Esophagus squamous epithelium (tissue), 5 donors: ENCODE measurements at regions not wholly inside any gene's neighbourhood (a gene's known extent, or its start where the extent isn't known, plus 50 kb on each side); places are given as distances from the start of the nearest gene placed in this dataset.

Experiments used
- DNase-seq: peaks from one replicate; lab custom pipeline; 2025; lab: John Stamatoyannopoulos, UW
- H3K27ac ChIP-seq, 4 donors: fragments of 200-600 bp; sonication (generic); one replicate each; pipeline ENCODE4 v1.5.1; 2016 to 2019; ENCODE audit warnings: mild to moderate bottlenecking in 1 of 4
- H3K27me3 ChIP-seq, 4 donors: fragments of 200-600 bp; sonication (generic); 1 replicate in 3 of 4; 2 replicates in 1 of 4; pipeline versions ENCODE4 v1.5.1 to v1.6.0; 2017 to 2021; ENCODE audit warnings: antibody characterized with exemption in 1 of 4
- H3K36me3 ChIP-seq, 3 donors: fragments of 200-600 bp; sonication (generic); one replicate each; pipeline ENCODE4 v1.5.1; 2016 to 2019
- H3K4me1 ChIP-seq, 3 donors: fragments of 200-600 bp; sonication (generic); one replicate each; pipeline ENCODE4 v1.5.1; 2017 to 2019
- H3K4me3 ChIP-seq, 4 donors: fragments of 200-600 bp; sonication (generic); 1 replicate in 3 of 4; 2 replicates in 1 of 4; pipeline ENCODE4 v1.5.1; 2016 to 2019; ENCODE audit warnings: mild to moderate bottlenecking in 2 of 4, moderate library complexity in 1 of 4
- H3K9me3 ChIP-seq, 3 donors: fragments of 200-600 bp; sonication (generic); one replicate each; pipeline ENCODE4 v1.5.1; 2016 to 2019
- CTCF ChIP-seq, 6 experiments: fragments of 450-650 bp in 4 of 6; fragments of 200-600 bp in 2 of 6; sonication (generic) in 2 of 6; IDR thresholded peaks; one replicate each; pipeline ENCODE4 v1.5.1; 2016 to 2019; ENCODE audit warnings: antibody characterized with exemption in 6 of 6, mild to moderate bottlenecking in 4 of 6, moderate library complexity in 4 of 6
- POLR2A ChIP-seq, 4 donors: fragments of 450-650 bp; IDR thresholded peaks; one replicate each; pipeline ENCODE4 v1.6.1; 2017; ENCODE audit warnings: antibody characterized with exemption in 4 of 4, mild to moderate bottlenecking in 4 of 4, moderate library complexity in 3 of 4
- WGBS, 2 donors: methylation state at CpG; one replicate each; pipeline ENCODE4 v1.1.5; 2018; 5-methylcytosine and 5-hydroxymethylcytosine counted together
- intact Hi-C: fragments of 100-400 bp; cut with DNase I; formaldehyde crosslinking; loops from one replicate; pipeline ENCODE4 v1.15.0; 2022
- donor health status: DM: yes; HTN: yes; CAD: no.

DNA sequence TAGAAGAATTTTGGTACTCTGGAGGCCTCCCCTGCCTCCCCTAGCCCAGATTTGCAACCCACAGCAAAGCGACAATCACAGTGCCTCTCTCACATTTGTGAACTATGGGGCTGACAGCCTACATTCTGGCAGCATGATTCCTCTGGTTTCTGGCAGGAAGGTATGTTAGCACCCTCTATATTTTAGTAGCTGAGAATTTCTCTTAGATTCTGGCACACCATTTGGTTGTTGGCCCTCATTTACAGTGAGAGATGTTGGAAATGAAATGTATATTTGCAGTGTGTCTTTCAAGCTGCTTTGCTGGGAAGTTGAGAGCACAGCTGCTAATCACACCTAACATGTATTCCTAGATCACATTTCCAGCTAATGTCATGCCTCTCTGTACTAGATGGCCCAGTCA is 735.0 kb downstream of the FGF9 start:
- no peaks in the 10 kb centered on the region for H3K4me1 ChIP-seq
- no peak overlapping the region for H3K4me3 ChIP-seq
- H3K9me3 ChIP-seq = peaks cover 0 to under 1% (median 0%) of the 10 kb centered on the region in 3 donors
- TF ChIP-seq CTCF (IDR thresholded peaks at IDR 0.05) (no peak), POLR2A (IDR thresholded peaks at IDR 0.05) (no peak)
- no peaks in the 10 kb centered on the region for H3K27me3 ChIP-seq
- 93% methylated on average over 1 of the region's 1 CpG for WGBS, 2 donors
- no peaks in the 10 kb centered on the region for H3K36me3 ChIP-seq
- intact Hi-C loops = no loop called here
- H3K27ac ChIP-seq = no peak overlapping the region
- no peak for DNase-seq

GRCh38 chr13:22412452-22412851 is 741.6 kb downstream of the FGF9 start:
- H3K36me3 ChIP-seq = no peaks in the 10 kb centered on the region
- H3K27me3 ChIP-seq = no peaks in the 10 kb centered on the region
- no peak overlapping the region for H3K4me3 ChIP-seq
- TF ChIP-seq CTCF (IDR thresholded peaks at IDR 0.05) = no peak
- no peak for TF ChIP-seq POLR2A (IDR thresholded peaks at IDR 0.05)
- no peaks in the 10 kb centered on the region for H3K4me1 ChIP-seq
- peaks cover 0 to 19% (median 0%) of the 10 kb centered on the region in 3 donors for H3K9me3 ChIP-seq
- intact Hi-C loops = no loop called here
- H3K27ac ChIP-seq = no peak overlapping the region
- 88 to 92% methylated on average over 1 of the region's 1 CpG for WGBS, 2 donors
- no peak for DNase-seq

DNA sequence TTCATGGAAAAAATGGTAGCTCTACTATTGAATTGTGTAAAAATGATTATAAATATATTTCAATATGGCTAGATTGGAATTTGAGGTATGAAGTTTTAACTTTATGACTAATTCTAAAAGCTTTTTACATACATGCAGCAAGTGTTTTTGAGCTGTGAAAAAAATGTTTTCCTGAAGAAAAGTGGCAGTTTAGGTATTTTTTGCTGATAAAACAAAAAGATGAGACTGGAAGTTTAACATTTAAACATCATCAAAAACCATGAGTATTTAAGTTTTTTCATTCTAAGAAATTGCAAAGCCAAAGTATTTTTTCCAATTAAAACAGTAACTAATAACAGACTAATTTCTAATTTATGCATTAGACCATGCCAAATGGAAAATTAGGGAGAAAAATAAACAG is 751.1 kb downstream of the FGF9 start:
- no peaks in the 10 kb centered on the region for H3K36me3 ChIP-seq
- H3K4me1 ChIP-seq = no peaks in the 10 kb centered on the region
- no peaks in the 10 kb centered on the region for H3K9me3 ChIP-seq
- H3K4me3 ChIP-seq = no peak overlapping the region
- H3K27ac ChIP-seq = no peak overlapping the region
- no peaks in the 10 kb centered on the region for H3K27me3 ChIP-seq
- TF ChIP-seq CTCF (IDR thresholded peaks at IDR 0.05) (no peak), POLR2A (IDR thresholded peaks at IDR 0.05) (no peak)
- DNase-seq = no peak
- intact Hi-C loops = no loop called here

GRCh38 chr13:22422712-22423111 is 751.8 kb downstream of the FGF9 start:
- no peaks in the 10 kb centered on the region for H3K36me3 ChIP-seq
- no peaks in the 10 kb centered on the region for H3K27me3 ChIP-seq
- H3K9me3 ChIP-seq = no peaks in the 10 kb centered on the region
- no peak overlapping the region for H3K27ac ChIP-seq
- no peaks in the 10 kb centered on the region for H3K4me1 ChIP-seq
- TF ChIP-seq CTCF (IDR thresholded peaks at IDR 0.05) = no peak
- TF ChIP-seq POLR2A (IDR thresholded peaks at IDR 0.05) = no peak
- intact Hi-C loops = no loop called here
- no peak for DNase-seq
- 68 to 69% methylated on average over 7 of the region's 7 CpGs for WGBS, 2 donors
- H3K4me3 ChIP-seq = no peak overlapping the region

GRCh38 chr13:22423261-22423660 is 752.4 kb downstream of the FGF9 start:
- WGBS, 2 donors = 79 to 88% methylated on average over 1 of the region's 1 CpG
- H3K36me3 ChIP-seq = no peaks in the 10 kb centered on the region
- TF ChIP-seq POLR2A (IDR thresholded peaks at IDR 0.05) (no peak), CTCF (IDR thresholded peaks at IDR 0.05) (no peak)
- H3K9me3 ChIP-seq = no peaks in the 10 kb centered on the region
- no peaks in the 10 kb centered on the region for H3K4me1 ChIP-seq
- no peak overlapping the region for H3K4me3 ChIP-seq
- no peak overlapping the region for H3K27ac ChIP-seq
- intact Hi-C loops = no loop called here
- H3K27me3 ChIP-seq = no peaks in the 10 kb centered on the region
- DNase-seq = no peak
